Erythroblast (primary cell): ENCODE measurements at regions not wholly inside any gene's neighbourhood (a gene's known extent, or its start where the extent isn't known, plus 50 kb on each side); places are given as distances from the start of the nearest gene placed in this dataset.

Experiments
- GATA1 ChIP-seq: IDR thresholded peaks from 2 replicates; pipeline ENCODE4 v1.6.1; 2011; ENCODE audit warnings: low read depth, mild to moderate bottlenecking, control low read depth, low read length, moderate library complexity
- POLR2A ChIP-seq: IDR thresholded peaks from 2 replicates; pipeline ENCODE4 v1.6.1; 2011; ENCODE audit warnings: mild to moderate bottlenecking, low read length

- TF ChIP-seq POLR2A (no peak), GATA1 (no peak)
Measured at GRCh38 chr7:47216439-47216838, 365.5 kb downstream of the TNS3 start.
